GM12891 (cell line): ENCODE measurements at regions not wholly inside any gene's neighbourhood (a gene's known extent, or its start where the extent isn't known, plus 50 kb on each side); places are given as distances from the start of the nearest gene placed in this dataset.

Source experiments
- PAX5 ChIP-seq: IDR thresholded peaks from 2 replicates; pipeline ENCODE4 v1.6.1; 2011; ENCODE audit warnings: low read length, moderate library complexity, mild to moderate bottlenecking; ENCODE audit not compliant: insufficient read depth, severe bottlenecking
- POLR2A ChIP-seq: IDR thresholded peaks from 2 replicates; pipeline ENCODE4 v1.6.1; 2011; ENCODE audit warnings: low read depth, low read length, control low read depth
- POLR2AphosphoS5 ChIP-seq: IDR thresholded peaks from 2 replicates; pipeline ENCODE4 v1.6.1; 2011; ENCODE audit warnings: low read depth, low read length, control low read depth
- POU2F2 ChIP-seq: IDR thresholded peaks from 2 replicates; pipeline ENCODE4 v1.6.1; 2011; ENCODE audit warnings: low read depth, mild to moderate bottlenecking, control low read depth, low read length, moderate library complexity
- SPI1 ChIP-seq: IDR thresholded peaks from 2 replicates; pipeline ENCODE4 v1.6.1; 2011; ENCODE audit warnings: low read depth, low read length, control low read depth
- TAF1 ChIP-seq: IDR thresholded peaks from 2 replicates; pipeline ENCODE4 v1.6.1; 2011; ENCODE audit warnings: low read depth, low read length, control low read depth

DNA sequence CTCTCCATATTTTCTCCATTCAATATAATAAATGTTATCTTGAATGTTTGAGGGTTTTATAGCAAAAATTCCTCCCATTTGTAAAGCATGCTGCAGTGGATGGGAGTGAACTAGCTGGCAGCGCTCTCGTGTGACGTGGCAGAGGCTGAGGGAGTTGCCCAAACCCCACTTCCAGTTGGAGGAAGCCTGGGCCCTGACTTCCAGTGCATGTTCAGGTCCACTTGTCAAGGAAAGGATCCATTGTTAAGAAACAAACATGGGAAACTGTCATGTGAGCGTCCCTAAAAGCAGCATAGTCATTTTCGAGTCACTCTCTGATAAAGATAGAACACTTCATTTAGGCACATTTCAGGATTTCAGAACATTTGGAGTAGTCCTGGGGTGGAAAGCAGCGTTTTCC is 116.6 kb downstream of the SLC25A47 start:
- no peak for TF ChIP-seq POLR2A
- TF ChIP-seq POLR2AphosphoS5, result no peak
- no peak for TF ChIP-seq TAF1
- no peak for TF ChIP-seq SPI1
- no peak for TF ChIP-seq POU2F2
- TF ChIP-seq PAX5, result no peak
